ENCODE measurements at regions not wholly inside any gene's neighbourhood (a gene's known extent, or its start where the extent isn't known, plus 50 kb on each side); places are given as distances from the start of the nearest gene placed in this dataset.

GRCh38 chr5:5542654-5543053 lies 120.2 kb downstream of the ICE1 start:
- H3K9me3 Mint-ChIP-seq = peaks cover 7% of the 10 kb centered on the region
- no peak for TF ChIP-seq CTCF (conservative IDR thresholded peaks at IDR 0.05)
- no peaks in the 10 kb centered on the region for H3K36me3 Mint-ChIP-seq (ENCODE audit: low read depth)
- DNase-seq (ENCODE audit: low read depth, low spot score) = no peak
- no peak overlapping the region for H3K4me3 Mint-ChIP-seq
- H3K27me3 Mint-ChIP-seq (ENCODE audit: low read depth) = no peaks in the 10 kb centered on the region
- H3K4me1 Mint-ChIP-seq = no peaks in the 10 kb centered on the region
- no peak overlapping the region for H3K27ac Mint-ChIP-seq (ENCODE audit: unreplicated experiment)

- Mint-ChIP-seq H3K9me3 (peaks cover 10% of the 10 kb centered on the region), H3K4me1 (peaks cover 5% of the 10 kb centered on the region), H3K27me3 (ENCODE audit: low read depth) (no peaks in the 10 kb centered on the region)
Observed at GRCh38 chr5:5540065-5540464, 117.6 kb downstream of the ICE1 start.

More at GRCh38 chr5:5540065-5540464, 117.6 kb downstream of the ICE1 start:
- no peaks in the 10 kb centered on the region for H3K36me3 Mint-ChIP-seq (ENCODE audit: low read depth)
- peak overlapping the region; percentile 51 for H3K27ac Mint-ChIP-seq (ENCODE audit: unreplicated experiment)
- no peak for DNase-seq (ENCODE audit: low read depth, low spot score)
- H3K4me3 Mint-ChIP-seq = no peak overlapping the region
- TF ChIP-seq CTCF (conservative IDR thresholded peaks at IDR 0.05) = no peak
